HepG2 (cell line): ENCODE measurements at regions not wholly inside any gene's neighbourhood (a gene's known extent, or its start where the extent isn't known, plus 50 kb on each side); places are given as distances from the start of the nearest gene placed in this dataset.

Source experiments
- ATAC-seq: fragments of 200-7000 bp; cut with Tn5 transposase; 3 replicates; pipeline ENCODE4 v1.9.1; 2020; ENCODE audit warnings: mild to moderate bottlenecking, moderate library complexity
- BruUV-seq: library from RNA; stranded (reverse); fragments of 400-500 nt; replicated peaks from 2 replicates; lab custom pipeline; 2021; lab: Mats Ljungman, UMichigan
- CTCF ChIA-PET: fragments of 300-600 bp; formaldehyde crosslinking; extraction: SDS; loops from one replicate; lab custom pipeline; 2021; ENCODE audit warnings: low total read pairs, inconsistent platforms, low intra/inter-chr PET ratio; lab: Yijun Ruan, JAX
- POLR2A ChIA-PET: fragments of 350-600 bp; sonication (Branson Sonifier 250); formaldehyde crosslinking; loops from one replicate; lab custom pipeline; 2020; ENCODE audit warnings: antibody characterized with exemption, inconsistent platforms; lab: Yijun Ruan, JAX
- DNase-seq: peaks from one replicate; pipeline ENCODE4 v3.0.0-alpha.2; 2015; ENCODE audit warnings: low spot score
- FAIRE-seq: peaks from 3 replicates; lab custom pipeline; 2011; peaks lifted over from hg19 to GRCh38; lab: Jason Lieb, UNC
- H2AFZ ChIP-seq: one replicate; pipeline ENCODE4 v1.6.1; 2011; ENCODE audit warnings: low read length, inconsistent platforms
- H3K27ac ChIP-seq: fragments of 300-600 bp; 3 replicates; pipeline ENCODE4 v1.8.0; 2011; ENCODE audit warnings: mixed run types, mild to moderate bottlenecking, mixed read lengths, low read length, inconsistent platforms; ENCODE audit not compliant: insufficient read depth; ENCODE audit errors: extremely low read length
- H3K27me3 ChIP-seq, 2 experiments: fragments of 200-600 bp in 1 of 2; 2 replicates in 1 of 2; 3 replicates in 1 of 2; pipeline versions ENCODE4 v1.6.0 to v1.8.0; 2011; ENCODE audit warnings: low read length in 2 of 2, mild to moderate bottlenecking in 2 of 2, moderate library complexity in 2 of 2, inconsistent platforms in 1 of 2; ENCODE audit not compliant: insufficient read depth in 2 of 2, control insufficient read depth in 1 of 2
- H3K36me3 ChIP-seq, 2 experiments: fragments of 200-600 bp in 1 of 2; replicated peaks in 1 of 2; 2 replicates in 1 of 2; 3 replicates in 1 of 2; pipeline versions ENCODE4 v1.5.1 to v1.8.0; 2011; ENCODE audit warnings: low read length in 2 of 2, inconsistent platforms in 1 of 2; ENCODE audit not compliant: insufficient read depth in 2 of 2, control insufficient read depth in 1 of 2
- H3K4me1 ChIP-seq: 2 replicates; pipeline ENCODE4 v1.5.1; 2012; ENCODE audit warnings: low read length, inconsistent platforms; ENCODE audit not compliant: insufficient read depth
- H3K4me2 ChIP-seq: 2 replicates; pipeline ENCODE4 v1.6.0; 2011; ENCODE audit warnings: low read depth, low read length, inconsistent platforms
- H3K4me3 ChIP-seq, 3 experiments: fragments of 200-600 bp in 1 of 3; sonication (generic), shearing (Covaris generic) in 1 of 3; replicated peaks in 1 of 3; 2 replicates each; pipeline ENCODE4 v1.5.1; 2011 to 2016; ENCODE audit warnings: low read length in 3 of 3, inconsistent platforms in 2 of 3, low read depth in 2 of 3, mild to moderate bottlenecking in 2 of 3, control low read depth in 1 of 3, mixed read lengths in 1 of 3; ENCODE audit not compliant: insufficient read depth in 1 of 3
- H3K79me2 ChIP-seq: one replicate; pipeline ENCODE4 v1.6.1; 2011; ENCODE audit warnings: low read length, inconsistent platforms; ENCODE audit not compliant: insufficient read depth
- H3K9ac ChIP-seq: 2 replicates; pipeline ENCODE4 v1.6.0; 2011; ENCODE audit warnings: mild to moderate bottlenecking, low read depth, low read length, inconsistent platforms; ENCODE audit not compliant: insufficient read depth
- H3K9me3 ChIP-seq: 2 replicates; pipeline ENCODE4 v1.5.1; 2012; ENCODE audit warnings: mild to moderate bottlenecking, low read length
- H4K20me1 ChIP-seq: 2 replicates; pipeline ENCODE4 v1.6.0; 2011; ENCODE audit warnings: inconsistent platforms, mild to moderate bottlenecking, low read length, moderate library complexity; ENCODE audit not compliant: insufficient read depth
- ETV6 ChIP-seq: sonication (generic); formaldehyde crosslinking; conservative IDR thresholded peaks from 2 replicates; pipeline ENCODE4 v1.4.0; 2020; ENCODE audit warnings: missing genetic modification reagents
- PBX2 ChIP-seq: IDR thresholded peaks from 2 replicates; pipeline ENCODE4 v1.6.1; 2016; ENCODE audit warnings: control low read depth
- SATB2 ChIP-seq: sonication (generic); formaldehyde crosslinking; IDR thresholded peaks from 2 replicates; pipeline ENCODE4 v1.5.0; 2020; ENCODE audit warnings: missing genetic modification reagents
- TCF12 ChIP-seq, 2 experiments: fragments of 450-650 bp in 1 of 2; sonication (generic) in 1 of 2; formaldehyde crosslinking in 1 of 2; IDR thresholded peaks; 2 replicates each; pipeline versions ENCODE4 v1.6.1 to v1.8.0; 2017 to 2022; ENCODE audit warnings: antibody characterized with exemption in 1 of 2, mild to moderate bottlenecking in 1 of 2, missing genetic modification reagents in 1 of 2, moderate library complexity in 1 of 2
- U2AF1 ChIP-seq: fragments of 200-400 bp; formaldehyde crosslinking; optimal IDR thresholded peaks from 2 replicates; pipeline ENCODE3; 2017; ENCODE audit warnings: mild to moderate bottlenecking, low read depth, low read length
- ZNF562 ChIP-seq: sonication (generic); formaldehyde crosslinking; IDR thresholded peaks from 2 replicates; pipeline ENCODE4 v1.8.0; 2022; ENCODE audit warnings: missing genetic modification reagents, borderline replicate concordance
- WGBS: methylation state at CpG from one replicate; pipeline ENCODE4 v1.1.6; 2017; ENCODE audit warnings: low lambda C conversion rate; 5-methylcytosine and 5-hydroxymethylcytosine counted together
- in situ Hi-C: cut with HindIII; loops from 2 replicates; pipeline ENCODE4 v1.10.0; 2017; ENCODE audit warnings: low pct_unique_long_range_greater_than_20kb; ENCODE audit not compliant: extremely low pct_ligation_motif_present
- intact Hi-C: fragments of 100-400 bp; cut with micrococcal nuclease; formaldehyde crosslinking; loops from one replicate; pipeline ENCODE4 v1.10.0; 2022; ENCODE audit not compliant: unreplicated experiment
- TF ChIP-seq, protein P1 (sequence below): sonication (generic); formaldehyde crosslinking; IDR thresholded peaks from 2 replicates; pipeline ENCODE4 v1.4.0; 2020; ENCODE audit warnings: missing genetic modification reagents
- TF ChIP-seq, protein P2 (sequence below): IDR thresholded peaks from 2 replicates; pipeline ENCODE4 v1.6.1; 2016; ENCODE audit warnings: low read depth

DNA sequence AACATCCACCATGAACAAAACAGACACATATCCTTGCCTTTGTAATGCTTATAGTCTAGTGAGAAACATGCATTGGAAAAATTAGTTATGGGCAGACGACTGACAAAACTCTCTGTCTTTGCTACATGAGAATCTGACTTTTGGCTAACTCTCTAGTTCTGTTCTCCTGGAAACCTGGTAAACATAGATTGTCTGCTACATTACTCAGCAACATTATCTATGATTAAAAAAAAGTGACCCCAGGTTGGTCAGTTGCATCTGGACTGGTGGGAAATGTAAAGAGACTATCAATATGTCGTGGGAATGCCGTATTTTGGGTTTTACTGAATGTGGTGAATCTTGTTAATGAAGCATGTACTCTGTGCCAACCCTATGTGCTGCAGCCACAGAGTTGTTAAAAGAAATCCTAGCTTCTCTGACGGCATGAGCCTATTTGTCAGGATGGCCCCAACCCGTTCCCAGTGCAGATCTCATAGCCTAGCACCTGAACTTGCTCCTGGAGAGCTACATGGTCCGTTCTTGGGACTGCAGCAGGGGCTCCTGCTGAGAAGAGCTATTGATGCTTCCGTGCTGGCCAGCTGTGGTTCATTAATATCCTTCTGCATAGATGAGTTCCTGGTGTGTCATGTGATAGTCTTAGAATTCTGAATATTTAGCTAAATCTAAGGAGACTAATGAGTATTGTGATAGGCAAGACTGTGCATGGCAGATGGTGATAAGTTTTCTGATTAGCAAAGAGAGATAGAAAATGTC, 311.7 kb upstream of the ZNF717 start:
- Histone ChIP-seq H3K27ac (no peak overlapping the region), H3K27me3 (no peaks in the 10 kb centered on the region), H3K9me3 (no peaks in the 10 kb centered on the region), H3K36me3 (no peaks in the 10 kb centered on the region), H2AFZ (no peak overlapping the region), H3K9ac (no peak overlapping the region), H3K4me1 (no peaks in the 10 kb centered on the region), H3K4me3 (no peak overlapping the region), H3K79me2 (no peaks in the 10 kb centered on the region), H3K4me2 (no peak overlapping the region), H4K20me1 (no peaks in the 10 kb centered on the region)
- CTCF ChIA-PET: no interaction called here
- DNase-seq (no peak), ATAC-seq (no peak), FAIRE-seq (no peak)
- no TSS peak for BruUV-seq
- in situ Hi-C loops: no loop called here
- POLR2A ChIA-PET: no interaction called here
- TF ChIP-seq ETV6 (CRISPR knock-in tag) (no peak), U2AF1 (no peak), TCF12 (IDR thresholded peaks at IDR 0.05) (no peak), TCF12 (CRISPR knock-in tag; IDR thresholded peaks at IDR 0.05) (no peak), PBX2 (no peak), SATB2 (CRISPR knock-in tag) (no peak), ZNF562 (CRISPR knock-in tag) (no peak)
- TF ChIP-seq, protein P1, sequence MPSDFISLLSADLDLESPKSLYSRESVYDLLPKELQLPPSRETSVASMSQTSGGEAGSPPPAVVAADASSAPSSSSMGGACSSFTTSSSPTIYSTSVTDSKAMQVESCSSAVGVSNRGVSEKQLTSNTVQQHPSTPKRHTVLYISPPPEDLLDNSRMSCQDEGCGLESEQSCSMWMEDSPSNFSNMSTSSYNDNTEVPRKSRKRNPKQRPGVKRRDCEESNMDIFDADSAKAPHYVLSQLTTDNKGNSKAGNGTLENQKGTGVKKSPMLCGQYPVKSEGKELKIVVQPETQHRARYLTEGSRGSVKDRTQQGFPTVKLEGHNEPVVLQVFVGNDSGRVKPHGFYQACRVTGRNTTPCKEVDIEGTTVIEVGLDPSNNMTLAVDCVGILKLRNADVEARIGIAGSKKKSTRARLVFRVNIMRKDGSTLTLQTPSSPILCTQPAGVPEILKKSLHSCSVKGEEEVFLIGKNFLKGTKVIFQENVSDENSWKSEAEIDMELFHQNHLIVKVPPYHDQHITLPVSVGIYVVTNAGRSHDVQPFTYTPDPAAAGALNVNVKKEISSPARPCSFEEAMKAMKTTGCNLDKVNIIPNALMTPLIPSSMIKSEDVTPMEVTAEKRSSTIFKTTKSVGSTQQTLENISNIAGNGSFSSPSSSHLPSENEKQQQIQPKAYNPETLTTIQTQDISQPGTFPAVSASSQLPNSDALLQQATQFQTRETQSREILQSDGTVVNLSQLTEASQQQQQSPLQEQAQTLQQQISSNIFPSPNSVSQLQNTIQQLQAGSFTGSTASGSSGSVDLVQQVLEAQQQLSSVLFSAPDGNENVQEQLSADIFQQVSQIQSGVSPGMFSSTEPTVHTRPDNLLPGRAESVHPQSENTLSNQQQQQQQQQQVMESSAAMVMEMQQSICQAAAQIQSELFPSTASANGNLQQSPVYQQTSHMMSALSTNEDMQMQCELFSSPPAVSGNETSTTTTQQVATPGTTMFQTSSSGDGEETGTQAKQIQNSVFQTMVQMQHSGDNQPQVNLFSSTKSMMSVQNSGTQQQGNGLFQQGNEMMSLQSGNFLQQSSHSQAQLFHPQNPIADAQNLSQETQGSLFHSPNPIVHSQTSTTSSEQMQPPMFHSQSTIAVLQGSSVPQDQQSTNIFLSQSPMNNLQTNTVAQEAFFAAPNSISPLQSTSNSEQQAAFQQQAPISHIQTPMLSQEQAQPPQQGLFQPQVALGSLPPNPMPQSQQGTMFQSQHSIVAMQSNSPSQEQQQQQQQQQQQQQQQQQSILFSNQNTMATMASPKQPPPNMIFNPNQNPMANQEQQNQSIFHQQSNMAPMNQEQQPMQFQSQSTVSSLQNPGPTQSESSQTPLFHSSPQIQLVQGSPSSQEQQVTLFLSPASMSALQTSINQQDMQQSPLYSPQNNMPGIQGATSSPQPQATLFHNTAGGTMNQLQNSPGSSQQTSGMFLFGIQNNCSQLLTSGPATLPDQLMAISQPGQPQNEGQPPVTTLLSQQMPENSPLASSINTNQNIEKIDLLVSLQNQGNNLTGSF (CRISPR knock-in tag): no peak
- TF ChIP-seq, protein P2, sequence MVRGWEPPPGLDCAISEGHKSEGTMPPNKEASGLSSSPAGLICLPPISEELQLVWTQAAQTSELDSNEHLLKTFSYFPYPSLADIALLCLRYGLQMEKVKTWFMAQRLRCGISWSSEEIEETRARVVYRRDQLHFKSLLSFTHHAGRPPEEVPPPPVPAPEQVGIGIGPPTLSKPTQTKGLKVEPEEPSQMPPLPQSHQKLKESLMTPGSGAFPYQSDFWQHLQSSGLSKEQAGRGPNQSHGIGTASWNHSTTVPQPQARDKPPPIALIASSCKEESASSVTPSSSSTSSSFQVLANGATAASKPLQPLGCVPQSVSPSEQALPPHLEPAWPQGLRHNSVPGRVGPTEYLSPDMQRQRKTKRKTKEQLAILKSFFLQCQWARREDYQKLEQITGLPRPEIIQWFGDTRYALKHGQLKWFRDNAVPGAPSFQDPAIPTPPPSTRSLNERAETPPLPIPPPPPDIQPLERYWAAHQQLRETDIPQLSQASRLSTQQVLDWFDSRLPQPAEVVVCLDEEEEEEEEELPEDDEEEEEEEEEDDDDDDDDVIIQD (CRISPR knock-in tag): no peak
- 1% methylated on average over 6 of the region's 7 CpGs for WGBS
- intact Hi-C loops: no loop called here
